Right lung (tissue), 2 donors: ENCODE measurements at regions not wholly inside any gene's neighbourhood (a gene's known extent, or its start where the extent isn't known, plus 50 kb on each side); places are given as distances from the start of the nearest gene placed in this dataset.
"Not testable (repeated sequence)": the region's sequence is repeated elsewhere in the genome, so short reads cannot be mapped to it uniquely, and the experiment has no call there.

ENCODE experiments used
- DNase-seq, 2 donors: peaks; one replicate each; pipeline ENCODE4 v3.0.0-alpha.2; 2013

GRCh38 chr1:234902774-234903547, 225.7 kb downstream of the TOMM20 start:
- no peak for DNase-seq

GRCh38 chr1:234901491-234902049, 227.1 kb downstream of the TOMM20 start:
- no peak for DNase-seq

GRCh38 chr1:234900595-234900994, 228.0 kb downstream of the TOMM20 start:
- no peak for DNase-seq

- no peak for DNase-seq
Observed at GRCh38 chr1:234899730-234900072, 228.9 kb downstream of the TOMM20 start.

- DNase-seq: no peak
Observed at GRCh38 chr1:234899041-234899729, 229.5 kb downstream of the TOMM20 start.

- no peak for DNase-seq
Observed at GRCh38 chr1:234898455-234899033, 230.1 kb downstream of the TOMM20 start.

- no peak for DNase-seq
Observed at GRCh38 chr1:234897754-234898454, 230.7 kb downstream of the TOMM20 start.

- no peak for DNase-seq
Observed at GRCh38 chr1:234897390-234897749, 231.3 kb downstream of the TOMM20 start.

- DNase-seq: no peak
Observed at GRCh38 chr1:234896477-234897389, 231.9 kb downstream of the TOMM20 start.

- peak in 1 of 2 donors; percentile 22 for DNase-seq
Observed at GRCh38 chr1:234893725-234894630, 234.7 kb downstream of the TOMM20 start.

- DNase-seq: no peak
Observed at GRCh38 chr1:234893359-234893724, 235.3 kb downstream of the TOMM20 start.

GRCh38 chr1:234892642-234893041, 236.0 kb downstream of the TOMM20 start:
- no peak for DNase-seq

GRCh38 chr1:234891427-234891826, 237.2 kb downstream of the TOMM20 start:
- no peak for DNase-seq

GRCh38 chr1:234889643-234890042, 239.0 kb downstream of the TOMM20 start:
- DNase-seq: no peak

- not testable (repeated sequence) for DNase-seq
Observed at GRCh38 chr1:234888247-234888646, 240.4 kb downstream of the TOMM20 start.

- DNase-seq: no peak
Observed at GRCh38 chr1:234887016-234887900, 241.4 kb downstream of the TOMM20 start.

- DNase-seq: no peak
Observed at GRCh38 chr1:234886081-234886984, 242.3 kb downstream of the TOMM20 start.

GRCh38 chr1:234885601-234886000, 243.0 kb downstream of the TOMM20 start:
- no peak for DNase-seq
